ENCODE measurements at regions not wholly inside any gene's neighbourhood (a gene's known extent, or its start where the extent isn't known, plus 50 kb on each side); places are given as distances from the start of the nearest gene placed in this dataset.

DNA sequence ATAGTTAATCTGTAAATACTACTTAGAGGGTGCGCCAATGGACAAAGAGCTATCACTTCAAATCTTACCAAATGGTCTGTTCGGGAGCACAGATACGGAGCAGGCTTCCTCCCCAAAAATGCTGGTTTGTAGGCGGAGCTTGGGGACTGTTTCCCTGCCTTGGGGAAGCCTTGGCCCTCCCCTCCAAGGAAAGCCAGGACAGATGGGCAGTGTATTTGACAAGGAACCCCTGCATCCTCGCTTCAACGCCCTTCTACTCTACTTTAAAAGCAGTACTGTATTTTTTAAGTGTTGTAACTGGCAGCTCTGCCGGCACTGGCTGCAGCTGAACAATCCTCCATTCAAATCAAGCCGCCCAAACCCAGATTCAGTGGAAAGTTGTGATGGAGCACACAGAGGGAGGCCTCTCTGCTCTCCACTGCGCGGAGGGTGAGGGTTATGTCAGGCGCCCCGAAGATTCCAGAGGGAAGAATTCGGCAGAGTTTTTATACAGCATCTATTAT lies 83.1 kb upstream of the FNDC3B start:
- peak in 6 of 14 donors; percentile 3 to 15 (median 6) for DNase-seq

DNA sequence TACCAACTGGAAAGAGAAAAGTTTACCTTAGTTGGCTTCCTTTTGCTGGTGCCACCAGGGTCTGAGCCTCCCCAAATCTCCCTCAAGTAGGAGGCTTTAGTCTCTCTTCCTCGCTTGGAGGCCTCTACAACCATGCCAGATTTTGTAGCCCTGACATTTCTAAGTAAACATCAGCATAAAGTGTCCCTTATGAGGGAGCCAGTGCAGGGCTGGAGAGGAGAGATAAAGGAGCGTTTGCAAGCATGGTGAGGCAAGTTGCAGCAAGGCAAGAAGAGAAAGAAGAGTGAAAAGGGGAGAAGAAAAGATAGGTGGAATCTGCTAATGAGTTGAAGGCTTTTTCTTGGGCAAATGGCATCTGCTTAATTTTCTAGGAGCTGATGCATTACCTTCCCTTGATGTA lies 82.7 kb upstream of the FNDC3B start:
- no peak for DNase-seq

DNA sequence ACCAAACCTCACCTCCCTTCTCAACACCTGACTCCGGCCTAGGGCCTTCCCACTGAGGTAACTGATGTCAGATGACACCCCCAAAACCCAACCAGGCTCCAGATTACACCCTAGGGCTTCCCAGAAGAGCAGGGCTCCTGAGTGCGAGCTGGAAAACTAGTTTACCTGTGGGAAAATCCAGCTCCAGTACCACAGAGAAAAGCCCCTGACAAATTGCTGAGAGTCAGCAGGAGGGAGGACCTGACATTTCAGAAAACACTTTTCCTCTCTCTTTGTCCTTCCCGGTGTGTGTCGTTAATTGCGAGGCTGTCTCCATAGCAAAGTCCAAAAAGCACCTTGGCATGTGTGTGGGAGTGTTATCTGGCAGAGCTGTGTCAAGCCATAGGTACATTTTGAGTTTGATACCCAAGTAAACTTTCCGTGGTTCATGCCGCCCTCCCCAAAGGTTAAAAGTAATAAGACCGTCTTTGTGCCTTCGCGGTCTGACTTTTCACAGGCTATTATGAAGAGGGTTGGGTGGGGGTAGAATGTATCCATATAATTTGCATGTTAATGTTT lies 79.8 kb upstream of the FNDC3B start:
- no peak for DNase-seq

GRCh38 chr3:171960159-171960558 lies 79.2 kb upstream of the FNDC3B start:
- DNase-seq: no peak

DNA sequence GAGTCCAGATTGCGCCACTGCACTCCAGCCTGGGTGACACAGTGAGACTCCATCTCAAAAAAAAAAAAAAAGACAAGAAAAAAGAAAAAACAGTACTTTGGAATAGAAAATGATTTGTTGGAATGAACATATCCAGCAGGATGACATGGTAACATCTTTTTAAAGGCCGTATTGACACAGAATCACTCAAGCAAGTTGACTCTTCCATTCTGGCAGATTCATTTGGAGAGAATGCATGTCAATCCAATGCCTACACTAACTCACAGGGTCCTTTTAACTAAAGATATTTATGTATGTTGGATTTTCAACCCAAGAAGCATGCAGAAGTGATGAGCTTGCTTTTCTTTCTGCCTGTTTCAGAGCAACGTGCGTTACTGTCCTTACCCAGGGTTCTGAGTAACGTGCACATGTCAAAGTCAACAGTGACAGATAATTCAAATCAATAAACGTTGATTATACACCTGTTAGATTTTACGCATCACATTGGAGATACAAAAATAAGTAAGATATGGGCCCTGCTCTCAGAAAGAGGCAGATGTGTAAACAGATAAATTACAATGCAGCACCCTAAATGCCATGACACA lies 77.1 kb upstream of the FNDC3B start:
- no peak for DNase-seq

- DNase-seq: no peak
These were observed 75.8 kb upstream of the FNDC3B start for GRCh38 chr3:171963546-171963945.

- DNase-seq: no peak
These were observed 74.2 kb upstream of the FNDC3B start for GRCh38 chr3:171965067-171965712.

GRCh38 chr3:171966533-171967136 lies 72.7 kb upstream of the FNDC3B start:
- no peak for DNase-seq

GRCh38 chr3:171967137-171967783 lies 72.1 kb upstream of the FNDC3B start:
- DNase-seq: peak in 1 of 14 donors; percentile 4

- DNase-seq: no peak
These were observed 71.3 kb upstream of the FNDC3B start for GRCh38 chr3:171967932-171968678.

GRCh38 chr3:171970301-171970788 lies 69.0 kb upstream of the FNDC3B start:
- no peak for DNase-seq

DNA sequence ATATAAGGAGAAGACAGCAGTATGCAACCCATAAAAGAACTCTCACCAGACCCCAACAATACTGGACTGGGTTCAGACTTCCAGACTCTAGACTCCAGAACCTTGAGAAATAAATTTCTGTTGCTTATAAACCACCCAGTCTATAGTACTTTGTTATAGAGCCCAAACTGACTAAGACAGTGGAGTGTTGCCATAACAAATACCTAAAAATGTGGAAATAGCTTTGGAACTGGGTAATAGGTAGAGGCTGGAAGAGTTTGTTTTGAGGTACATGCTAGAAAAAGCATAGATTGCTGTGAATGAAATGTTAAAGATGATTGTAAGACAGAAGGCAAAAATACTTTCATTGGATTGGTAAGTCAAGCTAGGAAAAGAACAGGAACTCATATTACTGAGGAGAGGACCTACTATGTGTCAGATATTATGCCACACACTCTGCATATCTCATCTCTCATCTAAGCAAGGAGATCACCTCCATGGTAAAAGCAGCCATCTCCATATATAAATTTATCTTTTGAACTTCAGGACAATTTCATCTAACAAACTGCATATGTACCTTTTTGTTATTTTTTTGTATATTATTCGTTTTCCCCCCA lies 67.4 kb upstream of the FNDC3B start:
- no peak for DNase-seq

DNA sequence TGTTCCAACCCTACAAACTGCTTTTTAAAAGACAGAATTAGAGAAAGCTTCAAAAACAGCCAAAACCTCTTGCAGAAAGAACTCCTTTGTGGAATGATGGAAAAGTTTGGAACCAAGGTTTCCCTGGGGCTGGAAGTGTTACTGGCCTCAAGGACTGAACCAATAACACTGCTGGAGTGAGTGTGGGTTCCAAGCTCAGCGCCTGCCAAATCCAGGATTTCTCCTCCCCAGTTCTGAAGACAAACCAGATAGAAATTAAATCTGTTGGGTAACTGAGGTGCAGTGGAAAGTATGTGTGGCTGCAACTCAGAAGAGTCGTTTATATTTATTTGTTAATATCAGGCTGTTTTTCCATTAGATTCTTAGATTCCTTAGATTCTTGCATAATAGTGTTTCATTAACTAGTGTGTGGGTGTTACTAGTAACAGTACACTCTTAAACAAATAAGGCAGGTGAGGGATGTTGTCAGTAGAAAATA lies 66.5 kb upstream of the FNDC3B start:
- no peak for DNase-seq

GRCh38 chr3:171974986-171975837 lies 64.2 kb upstream of the FNDC3B start:
- DNase-seq: no peak

DNA sequence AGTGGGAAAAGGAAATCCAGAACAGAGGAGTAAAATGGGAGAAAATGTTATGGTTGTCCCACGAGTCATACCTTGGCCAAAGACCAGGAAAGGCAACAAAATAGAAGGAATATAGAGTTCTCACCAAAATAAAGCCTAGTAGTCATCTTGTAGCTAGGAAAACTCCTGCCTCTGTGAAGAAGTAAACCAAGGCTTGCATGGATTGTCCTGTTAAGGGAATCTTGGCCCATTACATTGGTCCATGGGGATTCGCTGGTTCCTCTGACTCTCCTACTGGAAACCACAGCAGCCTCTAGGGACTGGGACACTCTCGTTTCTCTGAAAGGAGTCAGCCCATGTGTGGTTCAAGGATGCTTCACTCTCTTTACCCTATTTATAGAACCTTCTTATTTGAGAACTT lies 62.9 kb upstream of the FNDC3B start:
- DNase-seq: no peak

GRCh38 chr3:171977441-171977840 lies 61.9 kb upstream of the FNDC3B start:
- DNase-seq: no peak

DNA sequence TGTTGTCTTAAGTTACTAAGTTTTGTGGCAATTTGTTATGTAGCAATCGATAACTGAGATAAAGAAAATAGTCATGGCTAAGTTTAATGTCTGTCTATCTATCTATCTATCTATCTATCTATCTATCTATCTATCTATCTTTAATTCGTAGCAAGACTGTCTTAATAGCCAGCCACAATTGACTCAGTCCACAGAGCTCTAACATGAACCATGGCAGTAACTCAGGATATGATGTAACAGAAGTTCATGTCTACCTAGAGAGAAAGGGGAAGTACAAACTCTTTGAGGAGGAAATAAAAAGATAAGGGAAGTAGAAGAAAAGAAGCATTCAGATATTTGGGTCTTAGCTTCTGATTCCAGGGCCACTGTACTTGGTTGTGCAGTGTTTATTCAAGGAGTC lies 61.5 kb upstream of the FNDC3B start:
- no peak for DNase-seq

GRCh38 chr3:171978390-171978789 lies 61.0 kb upstream of the FNDC3B start:
- DNase-seq: no peak

- DNase-seq: no peak
These were observed 60.3 kb upstream of the FNDC3B start for GRCh38 chr3:171979081-171979480.

- no peak for DNase-seq
These were observed 58.7 kb upstream of the FNDC3B start for GRCh38 chr3:171980578-171981270.
